GM12872 (cell line): ENCODE measurements at regions not wholly inside any gene's neighbourhood (a gene's known extent, or its start where the extent isn't known, plus 50 kb on each side); places are given as distances from the start of the nearest gene placed in this dataset.

Experiments
- CTCF ChIP-seq: IDR thresholded peaks from 3 replicates; pipeline ENCODE4 v1.5.1; 2011; ENCODE audit warnings: low read depth, mild to moderate bottlenecking, low read length, moderate library complexity; ENCODE audit not compliant: insufficient read depth

- TF ChIP-seq CTCF = no peak
Observed at GRCh38 chr12:75702477-75703093, 191.2 kb upstream of the KRR1 start.

DNA sequence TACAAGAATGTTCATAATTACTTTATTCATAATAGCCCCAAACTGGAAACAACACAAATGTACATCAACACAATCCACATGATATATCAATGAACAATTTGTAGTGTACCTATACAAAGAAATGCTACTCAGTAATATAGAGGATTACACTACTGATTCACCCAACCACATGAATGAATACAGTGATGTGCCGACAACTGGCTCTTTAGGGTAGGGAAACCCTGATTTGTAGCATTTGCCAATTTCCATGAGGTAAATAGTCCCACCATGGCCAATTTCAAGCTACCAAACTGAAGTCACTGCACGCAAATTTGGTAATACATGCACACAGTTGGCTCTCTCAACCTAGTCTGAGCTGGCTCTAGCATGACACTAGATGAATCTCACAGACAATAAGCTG lies 190.4 kb upstream of the KRR1 start:
- no peak for TF ChIP-seq CTCF

- no peak for TF ChIP-seq CTCF
Observed at GRCh38 chr12:75699728-75700496, 188.5 kb upstream of the KRR1 start.

DNA sequence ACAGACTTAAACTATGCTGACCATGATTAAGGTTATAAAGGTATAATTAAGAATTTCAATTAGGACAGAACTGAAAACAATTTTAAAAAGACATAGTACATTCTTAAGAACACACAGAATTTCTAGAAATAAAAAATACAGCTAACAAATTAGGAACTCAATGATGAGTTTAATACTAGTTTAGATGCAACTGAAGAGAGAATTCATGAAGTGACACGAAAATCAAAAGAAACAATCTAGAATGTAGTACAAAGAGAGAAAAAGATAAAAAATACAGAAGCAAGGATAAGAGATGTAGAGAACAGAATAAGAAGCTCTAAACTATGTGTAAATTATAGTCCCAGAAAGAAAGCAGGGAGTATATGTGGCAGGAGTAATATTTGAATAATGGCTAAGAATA lies 187.8 kb upstream of the KRR1 start:
- no peak for TF ChIP-seq CTCF

- TF ChIP-seq CTCF = no peak
Observed at GRCh38 chr12:75698052-75698451, 186.6 kb upstream of the KRR1 start.

DNA sequence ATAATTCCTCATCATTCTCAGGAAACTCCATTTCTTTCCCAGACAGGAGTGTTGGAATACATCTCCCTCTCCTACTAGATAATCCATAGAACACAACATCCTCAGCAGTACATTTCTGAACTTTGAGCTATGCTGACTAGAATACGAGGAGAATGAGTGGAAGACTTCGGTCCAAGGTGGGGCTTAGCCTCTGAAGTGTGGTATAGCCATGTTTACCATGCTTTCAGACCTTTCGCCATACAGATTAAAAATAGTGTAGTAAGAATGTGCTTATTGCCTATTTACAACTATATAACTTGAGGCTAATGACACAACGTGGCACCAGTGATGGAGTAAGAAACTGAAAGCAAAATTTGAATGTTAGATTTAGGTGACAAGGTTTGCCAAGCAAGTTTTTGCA lies 184.5 kb upstream of the KRR1 start:
- no peak for TF ChIP-seq CTCF

DNA sequence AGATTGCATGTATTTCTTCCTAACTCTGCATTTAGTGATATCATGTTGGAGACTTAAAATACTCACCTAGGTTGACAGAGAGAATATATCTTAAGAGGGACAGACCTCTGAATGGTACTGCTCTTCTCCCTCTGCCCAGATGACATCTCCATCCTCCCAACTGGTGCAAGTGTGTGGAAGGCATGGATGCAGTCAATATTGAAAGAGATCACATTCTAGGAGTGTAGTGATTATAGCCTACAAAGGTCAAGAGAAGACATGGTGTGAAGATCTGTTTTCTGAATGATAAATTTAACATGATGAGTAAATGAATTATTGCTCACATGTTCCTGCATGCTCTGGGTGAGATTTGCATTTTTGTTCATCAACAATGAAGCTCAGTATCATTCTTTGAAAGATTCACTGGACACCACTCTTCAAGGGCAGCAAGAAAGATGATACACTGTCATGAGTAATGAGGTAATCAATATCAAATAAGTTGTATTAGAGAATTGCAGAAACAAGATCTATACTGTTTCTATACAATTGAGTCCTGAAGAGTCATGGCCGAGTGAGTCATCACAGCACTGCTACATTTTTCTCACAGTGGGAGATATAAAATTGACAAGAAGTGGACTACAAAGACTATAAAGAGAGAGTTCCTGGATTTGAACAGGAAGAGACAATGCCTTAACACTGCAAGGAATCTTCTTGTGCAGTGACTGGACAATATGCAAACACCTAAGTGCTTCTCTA lies 183.3 kb upstream of the KRR1 start:
- no peak for TF ChIP-seq CTCF
